Stimulated activated naive CD4-positive, alpha-beta T cell treated with Interleukin-2 at 50 U/mL for 16 hours (primary cell): ENCODE measurements at regions not wholly inside any gene's neighbourhood (a gene's known extent, or its start where the extent isn't known, plus 50 kb on each side); places are given as distances from the start of the nearest gene placed in this dataset.

Source experiments
- DNase-seq: peaks from one replicate; lab custom pipeline; 2025; lab: John Stamatoyannopoulos, UW

DNA sequence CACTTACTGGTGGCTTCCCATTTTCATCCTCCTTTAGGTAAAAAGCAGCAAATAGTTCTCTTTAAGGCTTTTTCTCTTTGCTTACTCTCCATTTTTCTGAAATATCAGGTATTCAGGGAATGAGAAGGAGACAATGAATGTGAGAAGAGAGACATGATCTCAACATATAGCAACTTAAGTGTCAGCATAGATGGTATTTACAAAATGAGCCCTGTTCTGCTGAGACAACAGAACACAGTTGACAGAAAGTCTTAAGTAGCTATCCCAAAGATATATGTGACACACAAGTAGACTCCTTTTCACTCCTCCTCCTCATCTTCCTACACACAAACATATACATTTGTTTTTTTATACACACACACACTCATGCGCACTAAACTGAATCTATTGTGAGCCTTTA is 649.3 kb upstream of the WWC1 start:
- DNase-seq, result no peak

DNA sequence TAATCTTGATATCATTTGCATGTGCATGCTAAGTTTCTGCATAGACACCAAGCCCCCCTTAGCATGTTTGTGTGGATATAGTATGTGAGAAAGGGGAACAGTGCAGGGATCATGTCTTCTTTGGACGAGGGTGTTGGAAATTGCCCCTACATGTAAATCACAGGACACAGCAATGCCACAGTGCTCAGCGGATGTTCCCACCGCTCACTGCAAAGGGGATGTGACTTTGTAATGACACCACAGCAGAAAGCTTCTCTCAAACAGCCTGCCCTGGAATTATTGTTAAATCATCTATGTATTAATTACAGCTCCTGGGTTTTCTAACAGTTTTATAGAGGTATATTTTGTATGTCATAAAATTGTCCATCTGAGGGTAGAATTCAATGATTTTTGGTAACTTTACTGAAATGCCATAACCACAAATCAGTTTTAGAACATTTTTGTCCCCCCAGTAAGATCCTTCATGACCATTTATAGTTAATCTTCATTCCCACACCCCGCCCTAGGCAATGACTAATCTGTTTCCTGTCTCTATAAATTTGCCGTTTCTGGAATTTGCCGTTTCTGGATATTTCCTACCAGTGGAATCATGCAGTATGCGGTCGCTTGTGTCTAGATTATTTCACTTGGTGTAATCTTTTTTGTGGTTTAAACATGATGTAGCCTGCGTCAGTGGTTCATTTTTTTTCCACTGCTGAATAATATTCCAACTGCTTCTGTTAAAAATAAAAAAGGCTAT is 648.5 kb upstream of the WWC1 start:
- no peak for DNase-seq

DNA sequence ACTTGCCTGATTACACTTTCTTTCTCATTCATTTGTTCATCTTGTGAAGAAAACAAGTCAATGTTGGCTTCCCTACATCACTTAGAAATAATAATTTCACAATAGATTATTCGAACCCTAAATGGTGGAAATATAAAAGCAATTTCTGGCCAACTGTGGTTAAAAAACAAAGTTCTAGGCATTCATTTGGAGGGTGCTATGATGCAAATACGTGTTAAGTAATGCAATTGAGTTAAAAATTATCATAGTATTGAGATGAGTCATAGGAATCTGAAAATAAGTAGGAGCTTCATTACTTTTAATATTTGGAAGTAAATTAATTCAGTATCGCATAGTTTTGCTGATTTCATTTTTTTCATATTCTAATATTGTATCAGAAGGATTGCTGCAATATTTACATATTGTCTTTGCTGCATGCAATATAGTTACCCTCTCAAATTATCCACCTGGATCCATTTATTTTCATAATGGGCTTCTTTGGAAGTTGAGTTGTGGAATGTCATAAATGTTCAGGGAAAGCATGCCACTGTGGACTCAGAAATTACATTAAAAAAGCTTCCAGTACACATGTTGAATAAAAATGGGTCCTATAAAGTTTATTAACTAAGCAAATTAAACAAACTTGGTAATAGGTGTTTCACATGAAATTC is 647.7 kb upstream of the WWC1 start:
- no peak for DNase-seq

DNA sequence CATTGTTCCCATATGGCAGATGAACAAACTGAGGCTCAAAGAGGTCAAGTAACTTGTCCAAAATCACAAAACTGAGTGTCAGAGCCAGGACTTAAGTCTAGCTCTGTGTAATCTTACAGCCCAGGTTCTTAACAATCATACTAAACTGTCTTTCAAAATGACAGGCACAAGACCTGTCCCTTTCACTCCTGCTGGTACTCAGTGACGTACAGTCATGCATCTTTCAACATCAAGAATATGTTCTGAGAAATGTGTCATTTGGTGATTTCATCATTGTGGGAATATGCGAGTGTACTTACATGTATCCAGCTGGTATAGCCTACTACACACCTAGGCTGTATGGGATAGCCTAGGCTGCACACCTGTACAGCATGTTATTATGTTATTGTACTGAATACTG is 646.8 kb upstream of the WWC1 start:
- no peak for DNase-seq

DNA sequence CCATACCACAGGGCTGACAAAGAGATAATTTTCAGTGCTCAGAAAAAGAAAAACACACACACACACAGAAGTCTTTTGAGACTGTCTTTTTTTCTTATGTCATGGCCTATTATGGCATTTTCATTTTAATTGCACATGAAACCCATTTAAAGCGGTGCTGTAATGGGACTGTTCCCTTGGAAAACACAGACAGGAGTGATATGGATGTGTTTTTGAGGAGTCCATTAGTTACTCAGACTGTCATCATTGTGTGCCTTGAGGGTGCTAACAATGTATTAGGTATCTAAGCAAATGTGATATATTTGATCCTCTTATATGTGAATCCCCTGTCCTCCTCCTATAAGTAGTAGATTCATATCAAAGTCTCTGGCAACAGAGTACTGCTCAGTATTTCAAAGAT is 642.0 kb upstream of the WWC1 start:
- DNase-seq, result no peak

DNA sequence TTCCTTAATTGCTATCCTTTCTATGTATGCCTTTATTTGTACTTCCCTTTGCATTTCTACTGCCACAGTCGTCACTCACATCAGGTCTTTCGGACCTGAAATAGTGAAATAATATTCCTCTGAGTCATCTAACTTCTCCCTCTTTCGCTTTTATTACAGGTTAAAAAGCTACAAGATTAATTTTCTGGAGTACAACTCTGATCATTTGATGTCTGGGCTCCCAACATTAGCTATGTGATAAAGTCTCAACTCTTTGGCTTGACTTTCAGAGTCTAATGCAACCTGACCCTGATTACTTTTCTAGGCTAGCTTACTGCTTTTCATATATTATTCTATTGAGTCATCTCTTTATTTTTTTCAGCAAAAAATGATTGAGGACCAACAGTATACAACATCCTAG is 638.8 kb upstream of the WWC1 start:
- DNase-seq, result no peak

DNA sequence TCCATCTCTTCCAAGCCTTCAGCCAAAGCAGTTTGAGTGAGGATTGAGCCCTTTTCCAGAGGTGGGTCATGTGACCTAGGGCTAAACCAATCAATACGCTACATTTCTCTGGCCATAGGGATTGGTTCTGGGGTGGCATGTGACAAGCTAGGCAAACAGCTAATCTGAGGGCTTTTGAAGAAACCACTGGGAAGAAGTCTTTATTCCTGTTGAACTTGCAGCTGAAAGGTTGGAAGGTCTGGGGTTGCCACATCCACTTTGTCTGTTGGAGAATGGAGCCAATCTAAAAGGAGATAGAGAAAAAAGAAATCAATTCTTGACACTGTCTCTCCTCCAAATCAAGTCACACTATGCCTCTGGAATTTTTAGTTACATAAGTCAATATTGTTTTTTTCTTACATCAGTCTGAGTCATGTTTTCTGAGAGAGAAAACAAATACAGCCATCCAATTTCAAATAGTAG is 637.8 kb upstream of the WWC1 start:
- no peak for DNase-seq

DNA sequence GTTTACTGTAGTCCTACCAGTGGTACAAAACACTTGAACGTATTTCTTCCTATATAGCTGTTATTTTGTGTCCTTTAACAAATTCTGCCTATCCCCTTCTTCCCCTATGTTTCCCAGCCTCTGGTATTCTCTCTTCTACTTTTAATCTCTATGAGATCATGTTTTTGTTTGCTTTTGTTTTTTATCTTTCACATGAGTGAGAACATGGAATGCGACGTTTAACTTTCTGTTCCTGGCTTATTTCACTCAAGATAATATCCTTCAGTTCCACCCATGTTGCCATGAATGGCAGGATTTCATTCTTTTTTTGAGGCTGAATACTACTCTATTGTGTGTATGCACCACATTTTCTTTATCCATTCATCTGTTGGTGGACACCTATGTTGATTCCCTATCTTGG is 634.4 kb upstream of the WWC1 start:
- DNase-seq, result no peak

DNA sequence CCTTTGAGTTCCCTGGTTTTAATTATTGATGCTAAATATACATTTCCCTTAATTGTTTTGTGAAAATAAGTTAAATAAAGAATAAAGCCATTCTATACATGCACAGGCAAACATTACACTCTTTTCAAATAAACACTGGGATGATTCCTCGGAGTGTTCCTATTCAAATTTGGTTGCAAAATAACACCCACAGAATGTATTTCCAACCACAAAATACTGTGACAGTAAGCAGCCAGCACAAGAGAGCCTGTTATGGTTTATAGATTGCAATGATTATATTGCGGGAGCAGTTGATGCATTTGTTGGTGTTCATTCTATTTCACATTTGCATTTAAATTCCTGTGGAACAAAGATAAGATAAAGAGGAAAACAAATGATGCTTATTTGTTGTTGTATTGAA is 632.6 kb upstream of the WWC1 start:
- no peak for DNase-seq

DNA sequence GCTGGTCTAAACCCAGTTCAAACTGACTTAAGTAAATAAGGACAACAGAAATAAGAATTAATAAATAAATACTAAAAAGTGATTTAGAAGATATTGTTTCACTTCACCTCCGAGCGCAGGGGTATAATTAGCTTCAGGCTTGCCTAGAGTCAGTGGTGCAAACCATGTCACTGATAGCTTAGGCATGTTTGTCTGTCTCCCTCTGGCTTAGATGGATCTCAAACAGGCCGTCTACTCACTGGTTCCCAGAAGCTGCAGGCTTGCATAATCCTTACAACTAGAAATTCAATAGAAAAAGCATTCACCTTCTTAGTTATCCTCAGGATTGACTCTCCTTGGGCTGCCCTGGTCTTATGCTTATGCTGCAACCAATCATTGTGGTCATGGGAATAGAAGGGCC is 629.8 kb upstream of the WWC1 start:
- no peak for DNase-seq

DNA sequence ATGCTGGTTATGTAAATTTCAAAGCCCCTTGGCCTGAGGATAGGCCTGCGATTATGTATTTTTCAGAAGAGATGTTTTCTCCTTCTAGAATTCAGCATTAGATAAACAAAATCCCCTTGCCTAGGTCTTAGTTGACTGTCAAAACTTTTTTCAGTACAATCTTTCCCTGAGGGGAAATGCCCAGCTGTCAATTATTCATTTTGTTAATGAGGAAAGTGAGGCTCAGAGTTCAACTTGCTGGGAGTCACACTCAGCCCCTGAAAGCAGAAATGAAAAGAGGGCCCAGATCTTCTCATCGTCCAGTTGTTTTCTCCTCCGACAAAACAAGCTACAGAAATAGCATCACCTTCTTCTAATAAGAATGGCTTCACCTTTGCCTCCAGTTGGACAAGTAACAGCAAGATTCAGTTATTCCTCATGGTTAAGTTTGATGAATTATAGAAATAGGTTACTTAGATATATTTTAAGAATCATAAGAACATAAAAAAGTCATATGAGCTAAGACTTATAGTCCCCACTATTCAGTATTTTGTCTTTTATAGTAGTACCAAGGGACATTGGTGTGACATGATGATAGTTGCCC is 627.1 kb upstream of the WWC1 start:
- no peak for DNase-seq

DNA sequence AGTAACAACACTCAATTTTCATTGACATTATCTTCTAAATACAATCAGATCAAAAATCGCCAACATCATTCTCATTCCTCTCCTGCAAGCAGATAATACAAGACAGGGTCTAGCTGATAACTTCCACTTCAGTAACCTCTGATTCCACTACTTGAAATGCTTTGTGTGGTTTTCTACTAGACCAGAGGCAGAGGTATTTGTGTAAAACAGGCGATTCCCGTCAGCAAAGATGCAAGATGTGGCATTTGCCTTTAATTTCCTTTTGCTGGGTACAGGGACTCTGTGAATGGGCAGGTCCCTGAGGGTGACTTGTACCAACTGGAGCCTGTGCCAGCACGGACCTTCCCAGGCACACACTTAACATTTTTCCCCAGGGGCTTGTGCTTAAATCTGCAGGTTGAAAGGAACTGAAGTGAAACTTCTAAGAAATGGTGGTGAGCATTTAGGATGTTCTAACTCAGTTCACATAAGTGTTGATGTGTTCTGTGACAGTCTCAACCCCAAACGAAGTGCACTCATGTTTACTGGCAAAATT is 625.5 kb upstream of the WWC1 start:
- no peak for DNase-seq

DNA sequence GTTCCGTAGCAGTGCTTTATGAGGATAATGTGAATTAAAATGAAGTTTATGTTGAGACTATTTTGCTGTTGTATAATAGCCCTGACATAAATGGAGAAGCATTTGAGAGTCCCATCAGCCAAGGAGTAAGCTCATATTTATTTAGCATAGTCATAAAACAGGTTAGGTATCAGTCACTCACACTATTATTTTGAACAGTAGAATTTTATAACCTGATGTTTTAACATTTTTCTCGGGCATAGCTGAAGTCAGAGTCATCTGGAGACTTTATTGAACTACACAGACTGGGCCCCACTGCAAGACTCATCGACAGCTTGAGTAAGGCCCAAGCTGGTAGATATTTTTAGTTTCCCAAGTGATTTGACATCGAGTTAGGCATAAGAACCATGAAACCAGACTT is 620.3 kb upstream of the WWC1 start:
- DNase-seq, result no peak

DNA sequence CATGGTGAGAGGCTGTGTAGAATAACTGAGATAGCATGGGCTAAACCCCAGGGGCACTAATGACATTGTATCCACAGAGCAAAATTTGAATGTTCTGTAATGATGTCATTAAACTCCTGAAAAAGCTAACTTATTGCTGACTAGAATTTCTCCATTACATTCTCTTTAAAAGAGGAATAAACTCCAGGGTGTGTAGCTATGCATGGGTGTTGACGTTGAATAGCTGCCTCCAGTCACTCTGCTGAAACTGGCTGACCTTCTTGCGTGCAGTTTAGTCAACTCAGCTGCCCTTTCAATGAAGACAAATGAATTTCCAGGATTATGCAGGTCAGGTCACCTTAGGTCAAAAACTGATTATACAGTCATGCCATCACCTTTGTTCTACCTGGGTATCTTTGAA is 617.5 kb upstream of the WWC1 start:
- DNase-seq, result no peak

DNA sequence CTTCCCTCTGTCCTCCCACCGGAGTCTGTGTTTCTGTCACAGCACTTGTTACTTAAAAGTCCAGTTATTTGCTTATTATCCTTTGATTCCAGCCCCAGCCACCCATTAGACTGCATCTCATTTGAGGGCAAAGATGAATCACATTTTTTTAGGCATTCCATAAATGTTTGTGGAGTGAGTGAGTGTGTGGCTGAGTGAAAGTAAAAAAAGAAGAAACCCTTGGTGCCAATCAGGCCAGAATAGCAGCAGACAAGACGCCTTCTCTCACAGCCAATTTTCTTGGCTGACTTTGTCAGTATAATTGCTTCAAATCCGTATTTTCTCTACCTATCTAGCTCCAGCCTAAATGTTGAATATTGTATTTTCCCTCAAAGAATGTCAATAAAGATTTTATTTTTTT is 613.0 kb upstream of the WWC1 start:
- no peak for DNase-seq

DNA sequence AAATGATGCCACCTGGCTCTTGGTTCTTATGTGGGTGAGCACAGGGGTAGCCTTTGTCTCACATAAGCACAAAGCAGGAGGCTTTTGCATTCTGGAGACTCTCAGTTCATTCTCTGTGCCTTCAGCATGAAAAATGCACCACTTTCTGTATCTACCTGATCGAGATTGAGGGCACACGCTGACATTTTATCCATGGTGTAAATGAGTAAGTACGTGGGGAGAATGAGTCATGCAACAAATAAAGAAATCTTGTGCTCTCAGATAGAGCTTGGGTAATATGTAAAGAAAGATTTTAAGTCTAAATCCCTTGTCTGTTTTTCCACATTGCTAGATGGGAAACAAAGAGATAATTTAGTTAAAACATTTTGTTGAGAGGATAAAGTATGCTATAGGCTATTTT is 607.2 kb upstream of the WWC1 start:
- DNase-seq, result no peak

DNA sequence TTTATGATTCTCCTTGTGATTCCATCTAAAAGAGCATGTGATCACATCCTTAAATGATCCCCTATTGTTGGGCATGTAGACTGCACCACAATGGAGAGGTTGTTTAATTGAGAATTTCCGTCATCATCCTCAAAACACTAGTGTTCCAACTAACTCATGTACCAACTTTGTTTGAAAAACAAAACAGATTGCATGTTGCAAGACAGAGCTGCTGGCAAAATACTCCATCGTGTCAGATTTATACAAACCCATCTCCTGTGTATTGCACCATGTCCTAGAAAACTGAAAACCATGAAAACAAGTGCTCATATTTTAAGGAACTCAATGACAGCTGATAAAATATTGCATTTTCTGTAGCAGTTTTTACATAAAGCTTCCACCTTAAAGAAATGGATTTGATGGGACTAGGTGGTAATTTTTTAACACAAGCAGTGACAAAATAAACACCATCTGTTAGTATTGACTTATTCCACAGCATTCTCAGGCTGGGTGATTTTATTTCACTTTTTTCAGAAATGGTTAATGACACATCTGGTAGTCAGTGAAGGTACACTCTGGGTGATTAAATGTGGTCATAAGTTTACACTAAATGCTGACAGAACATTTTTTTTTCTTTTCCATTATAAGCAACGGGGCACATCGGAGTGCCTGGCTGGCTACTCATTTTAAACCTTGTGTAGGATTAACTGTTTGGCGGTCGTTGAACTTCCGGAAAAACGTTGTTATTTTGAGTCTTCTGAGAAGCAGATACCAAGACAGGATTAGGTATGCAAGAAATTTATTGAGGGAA is 602.9 kb upstream of the WWC1 start:
- no peak for DNase-seq

DNA sequence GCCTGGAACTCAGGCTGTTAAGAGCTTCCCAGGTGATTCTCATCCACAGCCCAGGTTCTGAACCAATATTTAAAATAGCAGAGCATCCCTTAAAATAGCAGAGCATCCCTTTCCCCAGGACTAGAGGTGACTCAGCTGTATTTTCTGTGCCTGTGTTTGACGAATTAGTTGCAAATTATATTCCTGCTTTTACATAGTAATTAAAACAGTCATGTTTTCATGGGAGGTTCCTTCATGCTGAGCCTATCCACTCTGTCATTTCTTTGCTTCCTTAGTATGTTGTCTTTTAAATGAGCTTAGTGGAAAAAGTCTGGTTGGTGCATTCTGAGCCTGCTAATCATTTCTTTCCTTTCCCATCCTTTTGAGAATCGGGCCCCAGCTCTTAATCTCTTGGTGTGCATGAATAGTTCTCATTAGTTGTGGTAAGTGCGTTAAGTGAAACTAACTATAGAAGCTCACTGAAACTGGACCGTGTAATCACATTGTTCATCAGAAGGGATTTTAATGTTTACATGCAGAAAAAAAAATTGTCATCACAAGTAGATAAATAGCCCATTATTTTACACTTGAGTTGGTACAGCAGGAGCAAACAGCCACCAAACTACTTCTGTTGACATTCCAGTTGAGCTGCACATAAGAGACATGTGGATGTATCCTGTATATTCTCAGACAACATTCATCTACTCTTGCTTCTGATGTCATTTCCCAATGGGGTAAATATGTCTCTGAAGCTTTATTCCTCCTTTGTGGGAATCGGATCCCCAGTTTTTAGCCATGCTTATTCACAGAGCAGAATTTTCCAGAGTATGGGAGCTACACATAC is 596.9 kb upstream of the WWC1 start:
- no peak for DNase-seq

DNA sequence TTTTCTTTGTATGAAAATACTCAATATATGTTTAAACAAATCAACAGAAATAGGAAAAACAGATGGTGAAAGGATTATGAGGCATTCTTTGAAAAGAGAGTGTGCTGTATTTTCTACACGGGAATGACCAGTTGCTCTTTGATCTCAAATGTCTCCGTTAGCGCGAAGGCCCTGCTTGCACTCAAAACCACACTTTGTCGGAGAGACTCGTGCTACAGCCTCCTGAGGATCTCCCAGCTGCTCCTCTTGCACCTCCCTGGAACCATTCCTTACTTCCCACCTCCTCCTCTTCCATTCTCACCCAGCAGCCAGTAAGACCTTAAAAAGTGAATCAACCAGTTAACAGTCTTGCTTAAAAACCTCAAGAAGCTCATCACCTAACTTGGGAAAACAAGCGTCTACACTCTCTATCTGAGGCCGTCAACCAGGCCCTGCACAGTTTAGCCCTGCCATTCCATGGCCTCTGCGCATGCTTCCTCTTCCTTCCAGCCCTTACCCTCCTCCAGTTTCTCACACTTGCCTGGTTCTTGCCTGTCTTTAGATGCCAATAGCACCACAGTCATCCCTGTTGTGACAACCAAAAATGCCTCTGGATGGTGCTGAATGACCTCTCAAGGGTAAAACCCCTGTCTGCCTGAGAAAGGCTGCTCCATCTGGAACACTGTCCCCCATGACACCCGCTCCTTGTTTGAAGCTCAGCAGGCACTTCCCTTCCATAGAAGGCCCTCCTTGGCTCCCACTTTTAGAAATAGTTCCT is 594.7 kb upstream of the WWC1 start:
- DNase-seq, result no peak

DNA sequence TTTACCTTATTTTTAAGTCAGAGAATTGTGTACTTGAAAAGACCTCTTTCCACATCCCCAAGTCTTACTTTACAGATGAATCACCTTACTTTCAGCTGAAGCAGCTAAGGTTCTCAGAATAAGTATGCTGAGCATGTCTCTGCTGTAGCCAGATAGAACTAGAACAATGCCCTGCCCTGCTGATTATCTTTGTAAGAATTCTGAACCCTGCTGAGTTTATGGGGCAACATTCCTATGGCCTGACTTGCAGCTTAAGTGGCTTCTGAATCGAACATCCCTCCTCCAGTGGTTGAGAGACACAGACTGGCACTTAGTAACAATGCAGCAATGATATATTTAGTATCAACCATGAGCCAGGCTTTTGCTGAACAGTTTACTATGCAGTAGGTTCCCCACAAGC is 592.0 kb upstream of the WWC1 start:
- no peak for DNase-seq

DNA sequence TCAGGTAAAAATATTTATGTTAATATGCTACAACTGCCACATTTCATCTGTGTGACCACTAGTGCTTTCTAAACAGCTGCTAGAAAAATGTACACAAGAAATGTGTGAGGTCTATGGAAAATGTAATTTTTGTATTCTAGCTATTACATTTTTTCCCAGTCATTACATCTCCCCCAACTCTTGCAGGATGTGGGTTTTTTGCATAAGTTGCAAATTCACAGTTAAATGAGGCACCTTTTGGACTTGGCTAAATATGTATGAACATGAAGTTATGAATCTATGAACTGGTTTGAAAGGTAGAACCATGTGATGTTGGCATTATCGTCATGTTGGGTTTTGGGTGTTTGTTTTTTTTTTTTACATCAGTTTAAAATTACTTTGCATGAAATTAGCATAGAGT is 590.4 kb upstream of the WWC1 start:
- no peak for DNase-seq
